ENCODE measurements at regions not wholly inside any gene's neighbourhood (a gene's known extent, or its start where the extent isn't known, plus 50 kb on each side); places are given as distances from the start of the nearest gene placed in this dataset.
"Not testable (repeated sequence)": the region's sequence is repeated elsewhere in the genome, so short reads cannot be mapped to it uniquely, and the experiment has no call there.

GRCh38 chr13:50424993-50425392 lies 409.7 kb downstream of the KCNRG start:
- Histone ChIP-seq H3K9ac (ENCODE audit: low read length) (no peak overlapping the region), H3K79me2 (ENCODE audit: insufficient read depth, low read length) (no peaks in the 10 kb centered on the region), H4K20me1 (ENCODE audit: low read depth, low read length) (no peaks in the 10 kb centered on the region), H3K9me3 (ENCODE audit: insufficient read depth, low read length) (no peaks in the 10 kb centered on the region), H3K27me3 (ENCODE audit: low read length) (no peaks in the 10 kb centered on the region), H2AFZ (ENCODE audit: low read depth, low read length, severe bottlenecking) (no peak overlapping the region), H3K36me3 (ENCODE audit: low read length) (no peaks in the 10 kb centered on the region), H3K9me2 (replicated peaks; ENCODE audit: insufficient read depth, low read length) (no peaks in the 10 kb centered on the region), H3K27ac (ENCODE audit: low read depth, low read length) (no peak overlapping the region), H3K4me3 (ENCODE audit: insufficient read depth, low read length, poor library complexity, severe bottlenecking) (no peak overlapping the region), H3K4me2 (ENCODE audit: low read depth, low read length, poor library complexity, severe bottlenecking) (no peak overlapping the region), H3F3A (ENCODE audit: insufficient read depth) (no peaks in the 10 kb centered on the region)
- TF ChIP-seq, protein P1, sequence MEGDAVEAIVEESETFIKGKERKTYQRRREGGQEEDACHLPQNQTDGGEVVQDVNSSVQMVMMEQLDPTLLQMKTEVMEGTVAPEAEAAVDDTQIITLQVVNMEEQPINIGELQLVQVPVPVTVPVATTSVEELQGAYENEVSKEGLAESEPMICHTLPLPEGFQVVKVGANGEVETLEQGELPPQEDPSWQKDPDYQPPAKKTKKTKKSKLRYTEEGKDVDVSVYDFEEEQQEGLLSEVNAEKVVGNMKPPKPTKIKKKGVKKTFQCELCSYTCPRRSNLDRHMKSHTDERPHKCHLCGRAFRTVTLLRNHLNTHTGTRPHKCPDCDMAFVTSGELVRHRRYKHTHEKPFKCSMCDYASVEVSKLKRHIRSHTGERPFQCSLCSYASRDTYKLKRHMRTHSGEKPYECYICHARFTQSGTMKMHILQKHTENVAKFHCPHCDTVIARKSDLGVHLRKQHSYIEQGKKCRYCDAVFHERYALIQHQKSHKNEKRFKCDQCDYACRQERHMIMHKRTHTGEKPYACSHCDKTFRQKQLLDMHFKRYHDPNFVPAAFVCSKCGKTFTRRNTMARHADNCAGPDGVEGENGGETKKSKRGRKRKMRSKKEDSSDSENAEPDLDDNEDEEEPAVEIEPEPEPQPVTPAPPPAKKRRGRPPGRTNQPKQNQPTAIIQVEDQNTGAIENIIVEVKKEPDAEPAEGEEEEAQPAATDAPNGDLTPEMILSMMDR (IDR thresholded peaks at IDR 0.05; ENCODE audit: insufficient read depth, low read length, poor library complexity, severe bottlenecking), result no peak
- no peak for TF ChIP-seq EZH2phosphoT487 (conservative IDR thresholded peaks at IDR 0.05; ENCODE audit: low read length)

- Histone ChIP-seq H3K36me3 (ENCODE audit: low read length) (no peaks in the 10 kb centered on the region), H3K27ac (ENCODE audit: low read depth, low read length) (no peak overlapping the region), H2AFZ (ENCODE audit: low read depth, low read length, severe bottlenecking) (no peak overlapping the region), H3K4me3 (ENCODE audit: insufficient read depth, low read length, poor library complexity, severe bottlenecking) (no peak overlapping the region), H3K9me3 (ENCODE audit: insufficient read depth, low read length) (no peaks in the 10 kb centered on the region), H3K9ac (ENCODE audit: low read length) (no peak overlapping the region), H3K27me3 (ENCODE audit: low read length) (no peaks in the 10 kb centered on the region), H3K4me2 (ENCODE audit: low read depth, low read length, poor library complexity, severe bottlenecking) (no peak overlapping the region), H4K20me1 (ENCODE audit: low read depth, low read length) (no peaks in the 10 kb centered on the region), H3F3A (ENCODE audit: insufficient read depth) (no peaks in the 10 kb centered on the region), H3K9me2 (replicated peaks; ENCODE audit: insufficient read depth, low read length) (no peaks in the 10 kb centered on the region), H3K79me2 (ENCODE audit: insufficient read depth, low read length) (no peaks in the 10 kb centered on the region)
- TF ChIP-seq, protein P1 (IDR thresholded peaks at IDR 0.05; ENCODE audit: insufficient read depth, low read length, poor library complexity, severe bottlenecking), result no peak
- TF ChIP-seq EZH2phosphoT487 (conservative IDR thresholded peaks at IDR 0.05; ENCODE audit: low read length), result no peak
Measured at GRCh38 chr13:50425772-50426171, 410.5 kb downstream of the KCNRG start.

DNA sequence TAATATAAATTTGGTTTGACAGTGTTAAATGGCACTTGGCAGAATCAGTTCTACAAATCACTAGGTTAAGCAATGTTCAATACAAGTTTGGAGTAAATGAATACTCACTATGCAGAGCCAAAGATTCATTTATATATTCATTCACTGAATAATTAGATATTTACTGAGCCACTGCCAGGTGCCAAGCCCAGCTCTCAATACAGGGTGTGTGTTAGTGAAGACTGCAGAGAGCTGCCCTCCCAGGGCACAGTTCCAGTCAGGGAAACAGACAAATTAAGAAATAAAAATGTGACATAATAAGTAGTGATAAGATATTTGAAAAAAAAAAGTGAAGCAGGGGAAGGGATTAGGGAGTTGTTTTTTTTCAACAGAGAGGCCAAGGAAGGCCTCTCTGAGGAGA lies 411.7 kb downstream of the KCNRG start:
- H3K9me2 ChIP-seq (replicated peaks; ENCODE audit: insufficient read depth, low read length), result no peaks in the 10 kb centered on the region
- H3K4me2 ChIP-seq (ENCODE audit: low read depth, low read length, poor library complexity, severe bottlenecking), result no peak overlapping the region
- no peaks in the 10 kb centered on the region for H3F3A ChIP-seq (ENCODE audit: insufficient read depth)
- TF ChIP-seq, protein P1 (IDR thresholded peaks at IDR 0.05; ENCODE audit: insufficient read depth, low read length, poor library complexity, severe bottlenecking), result no peak
- H3K9me3 ChIP-seq (ENCODE audit: insufficient read depth, low read length), result no peaks in the 10 kb centered on the region
- no peaks in the 10 kb centered on the region for H3K79me2 ChIP-seq (ENCODE audit: insufficient read depth, low read length)
- H3K36me3 ChIP-seq (ENCODE audit: low read length), result no peaks in the 10 kb centered on the region
- H3K27ac ChIP-seq (ENCODE audit: low read depth, low read length), result no peak overlapping the region
- no peaks in the 10 kb centered on the region for H4K20me1 ChIP-seq (ENCODE audit: low read depth, low read length)
- no peaks in the 10 kb centered on the region for H3K27me3 ChIP-seq (ENCODE audit: low read length)
- no peak overlapping the region for H3K4me3 ChIP-seq (ENCODE audit: insufficient read depth, low read length, poor library complexity, severe bottlenecking)
- no peak overlapping the region for H3K9ac ChIP-seq (ENCODE audit: low read length)
- no peak overlapping the region for H2AFZ ChIP-seq (ENCODE audit: low read depth, low read length, severe bottlenecking)

GRCh38 chr13:50427511-50427910 lies 412.3 kb downstream of the KCNRG start:
- not testable (repeated sequence) for H3F3A ChIP-seq (ENCODE audit: insufficient read depth); H3K27ac ChIP-seq (ENCODE audit: low read depth, low read length)

More at GRCh38 chr13:50427511-50427910, 412.3 kb downstream of the KCNRG start:
- H4K20me1 ChIP-seq (ENCODE audit: low read depth, low read length); H3K9ac ChIP-seq (ENCODE audit: low read length); H2AFZ ChIP-seq (ENCODE audit: low read depth, low read length, severe bottlenecking); H3K79me2 ChIP-seq (ENCODE audit: insufficient read depth, low read length); H3K4me3 ChIP-seq (ENCODE audit: insufficient read depth, low read length, poor library complexity, severe bottlenecking); H3K9me2 ChIP-seq (replicated peaks; ENCODE audit: insufficient read depth, low read length); H3K9me3 ChIP-seq (ENCODE audit: insufficient read depth, low read length); H3K27me3 ChIP-seq (ENCODE audit: low read length); H3K36me3 ChIP-seq (ENCODE audit: low read length); H3K4me2 ChIP-seq (ENCODE audit: low read depth, low read length, poor library complexity, severe bottlenecking): not testable (repeated sequence)

Measured in SU-DHL-6 (cell line).